Neural progenitor cell (in vitro differentiated cells): ENCODE measurements at regions not wholly inside any gene's neighbourhood (a gene's known extent, or its start where the extent isn't known, plus 50 kb on each side); places are given as distances from the start of the nearest gene placed in this dataset.

Experiments
- DNase-seq: peaks from one replicate; pipeline ENCODE4 v3.0.0-alpha.2; 2016; ENCODE audit warnings: low spot score
- H2AFZ ChIP-seq: fragments of 200-600 bp; sonication (generic); replicated peaks from 2 replicates; pipeline ENCODE4 v1.6.1; 2016; ENCODE audit warnings: antibody characterized with exemption
- H3F3A ChIP-seq: fragments of 200-600 bp; sonication (generic); 2 replicates; pipeline ENCODE4 v1.6.1; 2016; ENCODE audit warnings: antibody characterized with exemption, low read depth
- H3K27ac ChIP-seq: fragments of 200-600 bp; sonication (generic); 2 replicates; pipeline ENCODE4 v1.5.1; 2016; ENCODE audit warnings: mild to moderate bottlenecking
- H3K27me3 ChIP-seq: fragments of 200-600 bp; sonication (generic); 2 replicates; pipeline ENCODE4 v1.6.1; 2016; ENCODE audit warnings: mild to moderate bottlenecking, moderate library complexity
- H3K36me3 ChIP-seq: fragments of 200-600 bp; sonication (generic); 2 replicates; pipeline ENCODE4 v1.5.1; 2016
- H3K4me1 ChIP-seq: fragments of 200-600 bp; sonication (generic); 2 replicates; pipeline ENCODE4 v1.6.1; 2016; ENCODE audit warnings: mixed run types
- H3K4me2 ChIP-seq: fragments of 200-600 bp; sonication (generic); 2 replicates; pipeline ENCODE4 v1.6.1; 2016
- H3K4me3 ChIP-seq: fragments of 200-600 bp; sonication (generic); 2 replicates; pipeline ENCODE4 v1.5.1; 2016
- H3K79me2 ChIP-seq: fragments of 200-600 bp; sonication (generic); 2 replicates; pipeline ENCODE4 v1.6.1; 2016; ENCODE audit warnings: low read depth
- H3K9ac ChIP-seq: fragments of 200-600 bp; sonication (generic); 2 replicates; pipeline ENCODE4 v1.6.1; 2016
- H3K9me3 ChIP-seq: fragments of 200-600 bp; sonication (generic); 2 replicates; pipeline ENCODE4 v1.5.1; 2016; ENCODE audit warnings: low read depth
- H4K20me1 ChIP-seq: fragments of 200-600 bp; sonication (generic); 2 replicates; pipeline ENCODE4 v1.6.1; 2016; ENCODE audit warnings: low read depth
- H3K27ac Mint-ChIP-seq: 3 replicates; pipeline ENCODE4 v1.8.0; 2021; ENCODE audit warnings: mixed read lengths
- H3K27me3 Mint-ChIP-seq: 2 replicates; pipeline ENCODE4 v1.8.0; 2022; ENCODE audit warnings: low read depth, mild to moderate bottlenecking, inconsistent platforms, moderate library complexity, mixed read lengths; ENCODE audit not compliant: insufficient read depth
- H3K36me3 Mint-ChIP-seq: 3 replicates; pipeline ENCODE4 v1.8.0; 2021; ENCODE audit warnings: mixed read lengths
- H3K4me1 Mint-ChIP-seq: 3 replicates; pipeline ENCODE4 v1.8.0; 2021; ENCODE audit warnings: mixed read lengths
- H3K4me3 Mint-ChIP-seq: 3 replicates; pipeline ENCODE4 v1.8.0; 2021; ENCODE audit warnings: mild to moderate bottlenecking, moderate library complexity, mixed read lengths
- H3K9me3 Mint-ChIP-seq: 3 replicates; pipeline ENCODE4 v1.8.0; 2020; ENCODE audit warnings: mixed read lengths
- CTCF ChIP-seq: fragments of 200-600 bp; sonication (generic); IDR thresholded peaks from 2 replicates; pipeline ENCODE4 v1.5.1; 2017; ENCODE audit warnings: antibody characterized with exemption, mild to moderate bottlenecking
- EZH2 ChIP-seq: fragments of 200-600 bp; sonication (generic); IDR thresholded peaks from 2 replicates; pipeline ENCODE4 v1.6.1; 2017; ENCODE audit warnings: antibody characterized with exemption, mild to moderate bottlenecking, moderate library complexity
- EZH2phosphoT487 ChIP-seq: fragments of 200-600 bp; sonication (generic); IDR thresholded peaks from 2 replicates; pipeline ENCODE4 v1.6.1; 2017; ENCODE audit warnings: antibody characterized with exemption

GRCh38 chr1:95323123-95323522, 89.1 kb downstream of the RWDD3 start:
- peaks cover 2% of the 10 kb centered on the region for H3K27me3 Mint-ChIP-seq
- no peaks in the 10 kb centered on the region for H3K36me3 ChIP-seq
- no peaks in the 10 kb centered on the region for H3K79me2 ChIP-seq
- no peaks in the 10 kb centered on the region for H3F3A ChIP-seq
- H3K4me3 Mint-ChIP-seq, result no peak overlapping the region
- peaks cover 13% of the 10 kb centered on the region for H3K4me1 Mint-ChIP-seq
- no peak overlapping the region for H3K4me3 ChIP-seq
- TF ChIP-seq CTCF (no peak), EZH2 (no peak), EZH2phosphoT487 (no peak)
- no peak overlapping the region for H3K27ac ChIP-seq
- peaks cover 16% of the 10 kb centered on the region for H3K4me1 ChIP-seq
- H2AFZ ChIP-seq, result peak overlapping the region; percentile 73
- H3K36me3 Mint-ChIP-seq, result no peaks in the 10 kb centered on the region
- peak; percentile 16 for DNase-seq
- peak overlapping the region; percentile 22 for H3K27ac Mint-ChIP-seq
- no peaks in the 10 kb centered on the region for H3K27me3 ChIP-seq
- no peaks in the 10 kb centered on the region for H4K20me1 ChIP-seq
- H3K9ac ChIP-seq, result no peak overlapping the region
- no peaks in the 10 kb centered on the region for H3K9me3 Mint-ChIP-seq
- H3K4me2 ChIP-seq, result no peak overlapping the region
- H3K9me3 ChIP-seq, result no peaks in the 10 kb centered on the region

GRCh38 chr1:95325349-95325748, 91.3 kb downstream of the RWDD3 start:
- H3K9me3 Mint-ChIP-seq, result no peaks in the 10 kb centered on the region
- no peak for TF ChIP-seq CTCF
- no peak for TF ChIP-seq EZH2phosphoT487
- TF ChIP-seq EZH2, result no peak
- no peaks in the 10 kb centered on the region for H4K20me1 ChIP-seq

GRCh38 chr1:95326023-95326422, 92.0 kb downstream of the RWDD3 start:
- H3K9me3 Mint-ChIP-seq, result no peaks in the 10 kb centered on the region
- peaks cover 15% of the 10 kb centered on the region for H3K4me1 ChIP-seq
- H3K27me3 Mint-ChIP-seq, result no peaks in the 10 kb centered on the region
- DNase-seq, result no peak
- H3K4me3 Mint-ChIP-seq, result no peak overlapping the region
- H3K36me3 ChIP-seq, result no peaks in the 10 kb centered on the region
- H3K9ac ChIP-seq, result no peak overlapping the region
- TF ChIP-seq EZH2 (no peak), EZH2phosphoT487 (no peak), CTCF (no peak)
- H3K4me2 ChIP-seq, result no peak overlapping the region
- H4K20me1 ChIP-seq, result no peaks in the 10 kb centered on the region
- no peak overlapping the region for H3K4me3 ChIP-seq
- no peaks in the 10 kb centered on the region for H3K36me3 Mint-ChIP-seq
- no peak overlapping the region for H3K27ac Mint-ChIP-seq
- H3K9me3 ChIP-seq, result no peaks in the 10 kb centered on the region
- no peaks in the 10 kb centered on the region for H3F3A ChIP-seq
- H3K4me1 Mint-ChIP-seq, result peaks cover 13% of the 10 kb centered on the region
- H3K27ac ChIP-seq, result no peak overlapping the region
- H3K79me2 ChIP-seq, result no peaks in the 10 kb centered on the region
- no peak overlapping the region for H2AFZ ChIP-seq
- H3K27me3 ChIP-seq, result no peaks in the 10 kb centered on the region

More at GRCh38 chr1:95325349-95325748, 91.3 kb downstream of the RWDD3 start:
- Histone ChIP-seq H3K36me3 (no peaks in the 10 kb centered on the region), H3K9me3 (no peaks in the 10 kb centered on the region), H3K79me2 (no peaks in the 10 kb centered on the region), H3K4me1 (peaks cover 16% of the 10 kb centered on the region), H3K4me2 (no peak overlapping the region), H2AFZ (no peak overlapping the region), H3K9ac (no peak overlapping the region), H3K4me3 (no peak overlapping the region), H3F3A (no peaks in the 10 kb centered on the region), H3K27me3 (no peaks in the 10 kb centered on the region), H3K27ac (no peak overlapping the region)
- H3K36me3 Mint-ChIP-seq, result no peaks in the 10 kb centered on the region
- H3K27ac Mint-ChIP-seq, result no peak overlapping the region
- no peaks in the 10 kb centered on the region for H3K27me3 Mint-ChIP-seq
- no peak for DNase-seq
- peaks cover 13% of the 10 kb centered on the region for H3K4me1 Mint-ChIP-seq
- H3K4me3 Mint-ChIP-seq, result no peak overlapping the region
